Stimulated activated CD4-positive, alpha-beta T cell treated with anti-CD3 and anti-CD28 coated beads, Interleukin-12 subunit alpha, Interleukin-12 subunit beta, amount 100 ng/mL, for 24 hours (primary cell): ENCODE measurements at regions not wholly inside any gene's neighbourhood (a gene's known extent, or its start where the extent isn't known, plus 50 kb on each side); places are given as distances from the start of the nearest gene placed in this dataset.

ENCODE experiments used
- DNase-seq, 2 experiments: peaks; one replicate each; pipeline ENCODE4 v3.0.0-alpha.2; 2020; ENCODE audit warnings: low read depth in 2 of 2

- DNase-seq = no peak
These were observed 188.9 kb downstream of the SH3BP4 start for GRCh38 chr2:235140801-235141081.

DNA sequence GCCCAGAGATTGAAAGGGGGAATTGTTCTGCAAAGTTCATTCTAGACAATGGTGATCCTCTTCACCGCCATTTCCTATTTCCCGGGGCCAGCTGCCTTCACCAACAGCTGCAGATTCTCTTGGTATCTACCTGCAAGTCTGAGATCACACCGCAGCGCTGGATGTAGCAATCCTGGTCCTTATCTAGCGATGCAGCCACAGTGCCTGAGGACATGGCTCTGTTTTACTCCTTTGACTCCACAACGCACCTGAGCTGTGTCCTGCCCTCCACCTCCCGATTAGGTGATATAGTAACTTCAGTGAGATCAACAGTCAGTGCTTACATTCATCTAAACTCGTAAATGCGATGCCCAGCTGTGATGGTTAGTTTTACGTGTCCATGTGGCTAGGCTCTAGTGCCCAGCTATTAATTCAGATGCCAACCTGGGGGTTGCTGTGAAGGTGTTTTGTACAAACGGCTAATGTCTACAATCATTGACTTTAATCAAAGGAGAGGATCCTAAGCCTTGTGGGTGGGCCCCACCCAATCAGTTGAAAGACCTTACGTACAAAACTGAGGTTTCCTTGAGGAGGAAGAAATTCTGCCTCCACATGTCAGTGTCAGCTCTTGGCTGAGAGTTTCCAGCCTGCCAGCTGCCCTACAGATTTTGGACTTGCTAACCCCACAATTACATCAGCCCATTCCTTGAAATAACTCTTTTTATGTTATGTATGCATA is 189.8 kb downstream of the SH3BP4 start:
- DNase-seq = no peak

DNA sequence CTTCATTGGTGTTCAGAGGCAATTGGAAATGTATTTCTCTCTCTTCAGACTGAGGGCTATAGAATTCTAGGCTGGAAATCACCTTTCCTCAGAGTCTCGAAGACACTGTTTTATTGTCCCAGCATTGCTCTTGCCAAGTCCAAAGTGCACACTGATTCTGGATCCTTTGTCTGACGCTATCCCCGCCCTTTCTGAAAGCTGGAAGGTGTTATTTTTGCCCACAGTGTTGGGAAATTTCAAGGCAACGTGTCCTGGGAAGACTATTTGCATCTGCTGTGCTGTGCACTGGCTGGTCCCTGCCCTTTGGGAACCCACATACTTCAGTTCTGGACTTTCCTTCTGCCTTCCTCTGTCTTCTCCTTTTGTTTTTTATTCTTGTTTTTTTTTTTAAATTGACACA is 190.8 kb downstream of the SH3BP4 start:
- DNase-seq = no peak

- DNase-seq = no peak
These were observed 192.0 kb downstream of the SH3BP4 start for GRCh38 chr2:235143789-235144188.

DNA sequence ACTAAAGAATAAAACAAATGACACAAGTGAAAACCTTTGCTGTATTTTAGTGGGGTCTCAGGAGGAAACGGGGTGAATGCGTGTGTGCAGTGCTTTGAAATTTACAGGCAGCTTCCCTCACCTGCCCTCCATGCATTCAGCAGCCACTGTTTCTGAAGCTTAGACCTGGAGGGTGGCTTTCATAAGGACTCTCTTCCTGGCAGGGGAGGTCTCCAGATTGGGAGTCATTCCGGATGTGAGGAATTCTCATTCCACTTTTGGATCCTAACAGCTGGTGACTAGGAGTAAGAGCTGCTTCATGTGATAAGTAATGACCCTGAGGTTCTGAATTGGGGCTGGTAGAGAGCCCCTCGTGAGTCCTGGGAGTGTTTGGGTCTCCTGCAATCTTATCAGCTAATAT is 192.5 kb downstream of the SH3BP4 start:
- DNase-seq = no peak

GRCh38 chr2:235146206-235146605 is 194.4 kb downstream of the SH3BP4 start:
- DNase-seq = no peak

GRCh38 chr2:235146871-235147565 is 195.2 kb downstream of the SH3BP4 start:
- no peak for DNase-seq

GRCh38 chr2:235148201-235149170 is 196.7 kb downstream of the SH3BP4 start:
- no peak for DNase-seq

- no peak for DNase-seq
These were observed 197.4 kb downstream of the SH3BP4 start for GRCh38 chr2:235149240-235149659.

- DNase-seq = no peak
These were observed 197.9 kb downstream of the SH3BP4 start for GRCh38 chr2:235149736-235150135.

DNA sequence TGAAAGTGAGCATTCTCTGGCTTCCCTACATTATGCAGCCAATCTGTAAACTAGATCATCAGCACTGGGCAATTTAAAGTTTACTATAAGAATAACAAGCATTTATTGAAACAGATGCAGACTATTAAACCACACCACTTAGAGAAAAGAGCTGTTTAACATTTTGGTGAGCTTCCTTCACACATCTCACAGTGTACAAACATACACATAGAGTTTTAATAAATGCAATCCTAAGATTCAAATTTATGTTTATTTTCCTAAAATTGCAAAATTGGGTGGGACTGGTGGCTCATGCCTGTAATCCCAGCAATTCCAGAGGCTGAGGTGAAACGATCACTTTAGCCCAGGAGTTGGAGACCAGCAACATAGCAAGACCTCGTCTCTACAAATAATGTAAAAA is 199.3 kb downstream of the SH3BP4 start:
- DNase-seq = no peak

- DNase-seq = no peak
These were observed 203.3 kb downstream of the SH3BP4 start for GRCh38 chr2:235155163-235155562.

DNA sequence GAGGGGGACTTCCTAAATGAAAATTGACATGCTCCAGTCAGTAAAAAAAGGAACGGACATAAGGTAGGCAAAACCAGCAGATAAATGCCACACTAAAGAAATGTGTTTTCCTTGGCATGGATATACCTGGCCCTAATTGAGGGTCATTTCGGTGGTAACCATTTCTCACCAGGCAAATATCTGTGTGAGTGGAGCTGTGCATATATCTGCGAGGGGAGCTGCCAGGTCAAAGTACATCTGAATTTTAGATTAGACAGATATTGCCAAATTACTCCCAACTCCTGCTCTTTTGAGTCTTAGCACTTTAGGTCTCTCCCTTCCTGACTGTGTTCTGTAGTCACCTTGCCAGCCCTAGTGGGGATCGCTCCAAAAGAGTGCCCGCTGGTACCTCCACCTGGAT is 204.2 kb downstream of the SH3BP4 start:
- DNase-seq = no peak

DNA sequence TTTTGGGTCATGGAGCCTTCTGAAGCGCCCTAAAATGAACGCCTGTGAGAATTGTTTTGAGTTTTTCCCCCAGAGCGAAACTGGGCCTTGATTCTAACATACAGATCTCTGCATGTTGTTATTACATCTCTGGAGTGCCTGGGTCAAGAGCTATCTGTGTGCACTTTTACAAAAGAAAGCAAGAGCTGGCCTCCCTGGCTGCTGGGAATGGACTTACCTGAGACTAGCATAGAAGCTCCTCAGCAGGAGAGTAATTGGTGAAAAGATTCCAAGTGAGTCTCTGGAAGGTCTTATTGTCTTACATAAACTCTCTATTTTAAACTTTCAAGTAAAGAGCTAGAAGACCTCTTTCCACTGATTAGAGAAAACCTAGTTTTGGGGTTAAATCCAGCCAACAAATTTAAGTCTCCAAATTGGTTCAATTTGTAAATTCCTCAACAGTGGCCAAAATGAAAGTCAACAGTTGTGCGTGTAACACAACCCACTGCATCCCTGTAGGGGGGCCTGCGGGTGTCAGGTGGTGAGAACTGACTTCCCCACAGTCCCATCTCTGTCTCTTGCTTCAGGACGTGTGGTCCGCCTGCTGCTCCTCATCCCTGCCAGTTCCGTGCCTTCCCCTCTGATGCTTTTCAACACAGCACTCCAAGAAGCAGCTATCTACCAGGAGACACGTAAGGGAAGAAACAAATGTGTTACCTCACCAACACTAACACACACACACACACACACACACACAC is 206.1 kb downstream of the SH3BP4 start:
- DNase-seq = no peak

DNA sequence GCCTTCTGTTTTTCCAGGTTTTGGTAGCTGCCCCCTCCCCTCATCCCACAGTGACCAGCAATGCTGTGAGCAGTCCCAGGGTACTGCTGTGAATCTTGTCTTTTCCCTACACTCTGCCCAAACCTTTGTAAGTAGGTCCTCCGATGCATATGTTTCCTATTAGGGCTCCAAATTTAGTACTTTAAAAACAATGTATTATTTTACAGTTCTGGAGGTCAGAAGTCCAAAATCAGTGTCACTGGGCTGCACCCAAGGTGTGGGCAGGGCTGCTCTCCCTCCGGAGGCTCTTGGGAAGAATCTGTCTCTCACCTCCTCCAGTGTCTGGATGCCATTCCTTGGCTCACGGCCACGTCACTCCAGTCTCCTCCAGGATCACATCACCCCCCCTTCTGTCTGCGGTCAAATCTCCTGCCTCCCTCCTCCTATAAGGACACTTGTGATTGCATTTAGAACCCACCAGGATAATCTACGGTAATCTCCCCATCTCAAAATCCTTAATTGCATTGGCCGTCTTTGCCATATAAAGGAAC is 208.5 kb downstream of the SH3BP4 start:
- no peak for DNase-seq

- no peak for DNase-seq
These were observed 209.7 kb downstream of the SH3BP4 start for GRCh38 chr2:235161565-235161964.

- no peak for DNase-seq
These were observed 210.4 kb downstream of the SH3BP4 start for GRCh38 chr2:235162082-235162836.

GRCh38 chr2:235162837-235163197 is 211.0 kb downstream of the SH3BP4 start:
- no peak for DNase-seq

DNA sequence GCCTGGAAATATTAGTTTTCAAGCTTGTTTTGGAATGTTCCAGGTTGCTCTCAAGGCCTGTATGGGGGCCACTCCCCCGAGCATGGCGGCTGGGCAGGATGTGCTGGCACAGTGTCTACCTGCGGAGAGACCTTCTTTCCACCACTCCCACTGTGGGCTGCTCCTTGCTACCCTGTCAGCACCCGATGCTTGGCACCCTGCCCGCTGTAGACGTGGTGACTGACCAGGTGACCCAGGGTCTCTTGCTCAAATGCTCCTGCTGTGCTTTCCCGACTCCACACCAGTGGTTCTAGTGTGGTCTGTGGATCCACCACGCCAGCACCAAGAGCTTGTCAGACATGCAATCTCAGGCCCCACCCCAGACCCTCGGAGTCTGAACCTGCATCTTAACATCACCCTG is 213.3 kb downstream of the SH3BP4 start:
- no peak for DNase-seq

- no peak for DNase-seq
These were observed 213.8 kb downstream of the SH3BP4 start for GRCh38 chr2:235165631-235166030.
